DMS153 treated with DMSO at 0.1 percent for 48 hours (cell line): ENCODE measurements at regions not wholly inside any gene's neighbourhood (a gene's known extent, or its start where the extent isn't known, plus 50 kb on each side); places are given as distances from the start of the nearest gene placed in this dataset.
A peak's percentile ranks its signal among the peaks of the same experiment; 100 is the strongest.
"Not testable (repeated sequence)": the region's sequence is repeated elsewhere in the genome, so short reads cannot be mapped to it uniquely, and the experiment has no call there.

Source experiments
- DNase-seq: peaks from one replicate; lab custom pipeline; 2025; ENCODE audit not compliant: unreplicated experiment; lab: John Stamatoyannopoulos, UW

DNA sequence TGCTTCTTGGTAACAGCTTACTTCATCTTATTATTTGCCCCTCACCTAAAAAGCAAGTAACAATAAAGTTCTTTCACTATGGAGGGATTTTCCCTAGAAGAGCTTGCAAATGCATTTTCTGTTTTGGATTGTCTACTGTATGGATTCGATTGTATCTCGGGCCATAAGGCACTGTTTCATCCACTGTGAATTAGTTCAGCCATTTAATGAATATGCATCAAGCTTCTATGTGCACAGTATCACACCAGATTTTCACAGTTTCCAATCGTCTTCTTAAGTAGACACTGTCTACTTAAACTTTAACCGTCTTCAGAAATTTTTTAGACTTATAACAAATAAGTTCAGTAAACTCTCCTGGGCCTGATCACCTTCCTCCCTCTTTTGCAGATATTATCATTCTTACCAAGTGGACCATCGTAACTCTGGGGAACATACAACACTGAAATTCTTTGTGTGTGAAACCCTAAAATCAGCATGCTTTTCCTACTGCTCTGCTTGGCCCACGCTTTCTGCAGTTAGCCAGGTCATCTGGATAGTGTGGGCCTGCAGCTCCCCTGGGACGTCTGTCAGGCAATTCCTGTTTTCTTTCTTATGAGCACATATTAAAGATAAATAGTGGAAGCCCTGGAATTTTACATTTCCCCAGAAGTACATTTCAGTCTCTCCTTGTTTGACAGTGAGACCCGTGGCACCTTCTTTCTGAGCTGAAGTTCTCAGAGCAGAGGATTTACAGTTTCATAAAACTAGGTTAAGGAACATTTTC lies 136.5 kb upstream of the PDE10A start:
- DNase-seq = no peak

DNA sequence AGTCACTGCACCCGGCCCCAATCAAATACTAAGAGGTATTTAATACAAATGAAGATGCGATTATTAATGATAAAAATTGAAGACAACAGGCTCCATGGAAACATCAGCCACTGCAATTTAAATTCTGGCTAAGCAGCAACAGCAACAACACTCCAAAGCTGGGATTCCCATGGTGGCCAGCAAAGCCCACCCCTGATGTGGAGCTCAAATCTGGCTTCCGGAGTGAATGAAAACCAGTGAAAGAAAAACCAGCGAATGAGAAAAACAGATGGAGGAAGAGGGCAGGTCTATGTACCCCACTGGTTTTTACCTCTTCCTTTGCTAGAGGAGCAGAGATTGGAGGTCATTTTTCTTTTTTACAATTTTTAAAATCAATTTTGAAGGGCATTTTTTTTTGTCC lies 135.9 kb upstream of the PDE10A start:
- no peak for DNase-seq

DNA sequence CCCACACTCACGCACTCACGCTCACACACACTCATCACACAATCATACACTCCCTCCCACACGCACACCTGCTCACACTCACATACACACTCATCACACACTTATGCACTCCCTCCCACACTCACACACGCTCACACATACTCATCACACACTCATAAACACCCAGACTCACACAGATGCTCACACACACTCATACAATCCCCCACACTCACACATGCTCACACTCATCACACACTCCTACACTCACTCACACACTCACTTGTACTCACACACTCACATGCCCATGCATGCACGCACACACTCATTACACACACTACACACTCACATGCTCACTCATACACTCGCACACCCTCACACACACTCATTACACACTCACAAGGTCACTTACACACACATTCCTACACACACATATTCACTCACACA lies 131.1 kb upstream of the PDE10A start:
- DNase-seq = no peak

DNA sequence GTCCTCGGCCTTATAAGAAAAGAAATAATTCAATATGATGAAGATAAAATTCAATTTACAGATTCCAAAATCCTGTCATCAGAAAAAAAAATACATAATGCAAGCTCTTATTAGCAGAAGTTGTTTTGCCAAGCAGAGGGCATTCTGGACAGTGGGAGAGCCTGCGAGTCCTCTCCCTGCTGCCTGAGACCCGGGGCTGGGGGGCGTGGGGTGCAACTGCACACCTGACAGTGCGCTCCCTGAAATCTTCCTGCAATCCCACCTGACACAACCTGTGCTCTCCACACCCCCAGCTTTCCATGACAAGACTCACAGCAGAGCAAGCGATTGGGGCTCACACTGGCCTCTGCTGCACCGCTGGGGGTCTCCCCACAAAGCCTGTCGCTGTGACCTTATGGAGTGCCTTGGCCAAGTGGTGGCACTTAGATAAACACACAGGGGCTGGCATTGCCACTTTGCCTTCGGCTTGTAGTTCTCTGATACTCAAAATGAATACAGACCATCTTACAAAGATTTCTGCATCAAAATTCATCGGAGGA lies 130.3 kb upstream of the PDE10A start:
- no peak for DNase-seq

DNA sequence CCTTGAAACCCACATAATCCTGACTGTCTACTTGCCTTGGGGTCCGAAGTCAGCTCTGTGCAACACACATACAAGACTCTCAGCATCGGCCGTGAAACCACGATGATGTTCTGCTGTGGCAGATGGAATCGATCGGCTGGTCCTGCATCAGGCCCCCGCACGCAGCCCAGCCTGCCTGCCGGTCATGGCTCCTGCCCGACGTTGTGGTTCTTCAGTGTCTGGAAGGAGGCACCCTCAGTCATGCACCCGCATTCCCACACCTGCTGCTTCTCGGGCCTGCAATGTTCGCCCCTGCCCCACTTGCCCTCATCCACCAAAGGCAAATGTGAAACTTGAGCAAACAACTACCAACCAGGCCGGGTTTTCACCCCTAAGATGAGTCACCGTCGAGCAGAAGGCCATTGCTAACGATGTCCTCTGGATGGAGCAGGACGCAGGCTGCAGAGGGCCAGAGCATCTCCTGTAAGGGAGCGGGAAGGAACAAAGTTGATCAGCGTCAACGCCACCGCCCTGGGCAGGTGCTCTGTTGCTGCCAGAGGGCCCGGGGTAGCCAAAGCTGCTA lies 128.9 kb upstream of the PDE10A start:
- DNase-seq = no peak

DNA sequence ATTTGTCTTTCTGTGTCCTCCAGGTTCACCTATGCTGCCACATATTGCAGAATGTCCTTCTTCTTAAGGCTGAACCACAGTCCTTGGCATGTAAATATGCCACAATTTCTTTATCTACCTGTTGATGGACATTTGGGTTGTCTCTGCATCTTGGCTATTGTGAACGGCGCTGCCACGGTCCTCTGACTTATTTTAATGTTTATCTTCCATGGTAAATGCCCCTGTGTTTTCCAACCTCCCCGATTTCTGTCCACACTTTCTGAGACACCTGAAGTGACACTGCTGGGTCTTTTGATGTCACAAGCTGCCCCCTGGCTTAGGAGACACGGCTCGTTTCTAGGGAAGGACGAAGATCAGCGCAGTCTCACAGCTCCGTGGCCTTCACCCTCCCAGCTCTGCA lies 128.3 kb upstream of the PDE10A start:
- no peak for DNase-seq

DNA sequence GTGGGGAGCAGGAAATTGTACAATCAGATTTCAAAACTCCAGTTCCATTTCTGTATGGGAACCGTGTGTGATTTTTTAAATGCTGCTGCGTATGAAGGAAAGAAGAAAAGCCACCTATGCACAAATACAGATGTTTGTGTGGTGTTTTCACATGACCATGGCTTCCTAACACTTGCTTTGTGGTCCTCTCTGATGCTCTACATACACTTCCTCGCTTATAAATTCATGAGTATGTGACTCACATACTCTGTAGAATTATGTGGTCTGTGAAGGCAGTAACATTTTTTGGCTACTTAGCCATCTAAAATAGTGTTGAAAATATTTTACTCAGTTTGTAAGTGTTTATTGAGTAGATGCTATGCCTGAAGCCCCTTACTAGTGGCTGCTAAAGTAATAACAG lies 119.8 kb upstream of the PDE10A start:
- no peak for DNase-seq

DNA sequence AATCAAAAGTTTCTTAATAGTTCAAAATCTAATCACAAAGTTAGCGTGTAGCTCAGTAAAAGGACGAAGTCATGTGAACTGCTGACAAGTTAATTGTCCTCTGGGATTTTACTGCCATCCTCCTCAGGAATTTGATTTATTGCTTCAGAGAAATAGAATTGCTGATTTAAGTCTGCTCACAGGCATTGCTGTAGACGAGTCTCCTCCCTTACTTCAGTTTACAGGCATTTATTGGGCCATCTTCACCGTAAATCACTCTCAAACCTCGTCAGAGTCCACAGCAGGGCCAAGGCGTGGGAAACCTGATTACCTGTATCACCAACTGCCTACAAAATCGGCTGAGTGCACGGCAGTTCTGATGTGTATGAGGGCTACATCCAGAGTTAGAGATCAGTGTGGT lies 119.1 kb upstream of the PDE10A start:
- DNase-seq = no peak

DNA sequence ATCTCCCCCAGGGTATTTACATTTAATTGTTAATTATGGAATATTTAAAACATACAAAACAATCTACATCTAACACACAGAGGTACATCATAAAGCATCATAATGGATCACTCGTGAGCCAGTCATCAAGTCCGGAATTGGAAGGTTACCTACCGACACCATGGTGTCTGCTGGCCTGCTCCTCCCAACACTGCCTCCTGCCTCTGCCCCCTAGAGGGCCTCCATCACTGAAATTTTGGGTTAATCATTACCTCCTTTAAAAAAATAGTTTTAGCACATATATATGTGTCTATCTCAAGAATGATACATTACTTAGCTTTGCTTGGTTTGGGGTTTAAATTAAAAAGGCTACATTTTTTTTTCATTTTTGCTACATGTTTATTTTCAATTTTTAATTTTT lies 114.6 kb upstream of the PDE10A start:
- DNase-seq = no peak

DNA sequence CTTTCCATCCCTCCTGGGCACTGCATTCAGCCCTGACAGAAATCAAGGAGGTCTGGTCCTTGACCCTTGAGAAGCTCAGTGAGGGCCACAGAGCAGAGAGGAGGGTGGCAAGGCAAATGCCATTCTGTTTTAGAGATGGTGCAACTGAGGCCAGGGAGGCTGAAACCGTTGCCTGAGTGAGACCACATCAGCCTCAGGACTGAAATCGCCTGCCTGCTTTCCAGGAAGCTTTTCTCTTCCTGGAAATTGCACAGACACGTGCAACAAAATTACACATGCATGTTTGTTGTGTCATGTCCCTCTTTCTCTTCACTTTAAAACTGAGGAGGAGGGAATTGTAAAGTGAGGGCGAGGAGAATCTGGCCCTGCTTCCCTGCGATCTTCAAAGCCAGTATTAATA lies 113.7 kb upstream of the PDE10A start:
- no peak for DNase-seq

DNA sequence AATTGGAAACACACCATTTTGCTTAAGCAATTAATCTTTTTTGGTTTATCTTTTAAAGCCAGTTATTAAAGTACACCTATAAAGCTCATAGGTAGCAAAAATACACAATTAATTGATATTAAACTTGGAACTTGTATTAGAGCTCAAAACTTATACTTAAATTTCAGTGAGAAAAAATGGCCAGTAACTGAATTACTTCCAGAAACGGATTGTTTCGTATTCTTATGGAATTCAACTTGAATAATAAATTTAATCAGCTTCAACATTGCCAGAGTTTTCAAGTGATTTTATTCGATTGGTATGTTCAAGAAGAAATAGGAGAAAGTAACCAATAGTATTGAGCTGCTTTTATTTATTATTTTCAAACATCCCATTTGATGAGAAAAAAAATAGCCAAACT lies 112.7 kb upstream of the PDE10A start:
- no peak for DNase-seq

DNA sequence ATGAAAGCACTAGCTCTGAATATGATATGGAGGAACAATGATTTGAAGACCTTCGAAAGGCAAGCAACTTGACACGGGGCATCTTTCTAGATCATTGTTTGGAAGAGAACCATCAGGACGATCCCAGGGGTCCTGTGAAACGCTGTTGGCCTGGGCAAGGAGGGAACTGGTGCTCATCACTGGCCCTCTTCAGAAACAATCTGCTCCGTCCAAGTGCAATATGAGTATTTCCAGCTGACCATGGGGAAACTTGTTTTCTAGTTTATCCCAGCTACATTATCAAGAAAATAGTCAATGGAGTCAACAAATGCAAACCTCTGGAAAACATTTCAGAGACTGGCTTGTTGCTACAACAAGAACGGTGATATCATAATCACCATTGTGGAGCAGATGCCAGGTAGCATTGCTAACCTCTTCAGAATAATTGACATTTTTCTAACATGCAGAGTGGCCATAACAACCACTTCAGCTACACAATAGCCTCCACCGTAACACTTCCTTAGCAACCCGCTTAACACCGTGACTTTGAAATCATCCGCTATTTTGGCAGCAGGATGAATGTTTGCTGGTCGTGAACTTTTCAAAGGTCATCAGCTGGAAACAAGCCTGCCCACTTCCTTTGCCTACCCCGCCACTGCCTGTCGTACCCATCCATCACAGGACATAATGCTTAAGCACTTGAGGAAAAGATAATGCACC lies 112.0 kb upstream of the PDE10A start:
- DNase-seq = peak; percentile 92

DNA sequence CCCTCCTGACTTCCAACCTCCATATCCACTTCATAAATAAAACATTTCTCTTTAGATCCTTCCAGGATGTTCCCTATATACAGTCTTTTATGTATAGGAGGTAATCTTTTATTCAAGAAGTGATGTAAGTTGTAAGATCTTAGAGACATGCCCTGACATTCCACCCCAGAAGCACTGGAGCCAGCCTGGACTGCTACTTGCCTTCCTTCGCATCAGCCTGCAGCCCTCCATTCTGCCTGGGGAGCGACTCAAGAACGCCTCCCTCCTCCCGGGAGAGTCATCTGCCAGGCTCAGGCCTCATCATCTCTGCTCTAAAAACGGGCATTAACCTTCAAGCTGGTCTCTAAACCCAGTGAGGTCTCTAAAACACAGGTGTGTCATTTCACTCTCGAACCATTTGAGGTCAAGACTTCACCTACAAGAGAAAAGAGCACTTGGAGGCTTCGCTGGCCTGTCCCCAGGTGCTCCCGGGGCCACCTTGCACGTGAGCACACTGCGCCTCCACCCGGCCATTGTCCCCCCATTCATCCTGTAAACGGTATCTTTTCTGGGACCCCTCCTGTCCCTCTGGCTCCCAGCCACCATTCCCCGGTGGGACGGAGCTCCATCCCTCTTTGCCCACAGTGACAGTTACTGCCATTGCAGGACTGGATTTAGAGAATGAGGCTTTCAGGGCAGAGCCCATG lies 107.5 kb upstream of the PDE10A start:
- DNase-seq = no peak

DNA sequence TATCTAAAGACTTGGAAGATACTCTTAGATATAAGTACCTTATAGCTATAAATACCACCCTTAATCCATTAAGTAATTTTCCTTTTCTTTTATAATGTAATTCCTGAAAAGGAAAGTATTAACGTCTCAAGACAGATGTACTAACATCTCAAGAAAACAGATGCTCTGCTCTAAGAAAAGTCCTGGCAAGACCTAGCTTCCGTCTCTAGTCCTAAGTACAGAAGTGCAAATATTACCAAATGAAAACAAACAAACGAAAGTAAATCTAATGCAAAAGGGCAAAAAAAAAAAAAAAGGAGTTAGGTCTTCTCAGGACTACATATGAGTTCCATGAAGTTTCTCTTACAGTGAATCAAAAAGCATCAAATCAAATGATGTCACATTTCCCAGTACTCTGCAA lies 106.8 kb upstream of the PDE10A start:
- no peak for DNase-seq

DNA sequence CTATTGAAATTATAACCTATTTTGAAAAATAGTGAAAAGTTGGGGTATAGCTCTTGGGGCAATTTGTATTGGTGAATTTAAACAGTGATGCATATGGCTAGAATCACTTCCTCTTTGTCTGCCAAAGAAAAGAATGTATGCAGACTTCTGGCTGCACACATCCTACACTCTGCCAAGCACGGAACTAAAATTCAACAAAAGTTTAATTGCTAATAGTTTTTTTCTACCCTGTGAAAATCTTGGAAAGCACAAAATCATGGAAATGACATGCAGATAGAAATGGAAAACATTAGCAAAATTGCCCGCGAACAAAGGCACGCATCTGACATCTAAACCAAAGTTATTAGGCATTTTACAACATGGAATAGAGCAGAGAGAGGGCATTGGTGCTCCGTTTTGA lies 106.4 kb upstream of the PDE10A start:
- DNase-seq = no peak

DNA sequence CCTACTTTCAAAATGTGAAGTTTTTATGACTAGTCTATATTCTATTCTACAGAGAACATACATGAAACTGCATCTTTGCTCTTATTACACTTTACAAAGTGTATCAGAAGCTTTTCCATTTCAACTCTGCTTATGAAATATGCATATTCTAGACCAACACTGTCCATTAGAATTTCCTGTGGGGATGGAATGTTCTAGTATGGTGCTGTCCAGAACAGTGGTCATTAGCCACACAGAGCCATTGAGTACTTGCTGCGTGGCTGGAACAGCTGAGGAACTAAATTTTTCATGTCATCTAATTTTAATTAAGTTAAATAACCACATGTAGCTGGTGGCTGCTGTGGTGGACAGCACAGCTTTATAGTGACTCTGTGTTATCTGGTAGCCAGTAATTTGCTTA lies 105.9 kb upstream of the PDE10A start:
- DNase-seq = no peak

DNA sequence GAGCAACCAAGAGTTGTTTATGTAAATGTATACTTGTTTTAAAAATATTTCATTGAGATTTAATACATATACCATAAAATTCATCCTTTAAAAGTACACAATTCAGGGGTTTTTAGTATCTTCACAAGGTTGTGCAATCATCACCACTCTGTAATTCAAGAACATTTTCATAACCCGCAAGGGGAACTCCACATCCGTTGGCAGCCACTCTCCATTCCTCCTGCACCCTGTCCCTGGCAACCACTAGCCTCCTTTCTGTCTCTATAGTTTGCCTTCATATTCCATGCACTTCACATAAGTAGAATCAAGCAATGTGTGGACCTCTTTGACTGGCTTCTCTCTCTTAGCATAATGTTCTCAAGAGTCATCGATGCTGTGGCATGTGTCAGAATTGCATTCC lies 104.2 kb upstream of the PDE10A start:
- DNase-seq = no peak

DNA sequence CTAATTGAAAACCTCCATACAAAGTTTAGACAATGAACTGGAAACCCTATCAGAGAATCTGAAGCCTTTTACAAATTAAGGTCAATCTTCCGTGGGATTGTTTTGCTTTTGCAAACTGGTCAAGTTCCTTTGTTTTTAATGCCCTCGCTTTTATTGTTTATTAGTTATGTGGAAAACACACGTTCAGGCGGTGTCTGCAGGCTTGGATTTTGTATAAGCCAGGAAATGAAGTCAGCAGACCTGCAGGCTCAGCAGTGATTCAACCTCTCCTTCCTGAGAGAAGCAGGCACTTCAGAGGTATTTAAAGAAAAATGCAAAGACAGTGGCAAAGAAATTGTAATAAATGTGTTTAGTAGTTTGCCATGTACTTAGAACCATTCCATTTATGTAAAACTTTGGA lies 103.4 kb upstream of the PDE10A start:
- DNase-seq = no peak

DNA sequence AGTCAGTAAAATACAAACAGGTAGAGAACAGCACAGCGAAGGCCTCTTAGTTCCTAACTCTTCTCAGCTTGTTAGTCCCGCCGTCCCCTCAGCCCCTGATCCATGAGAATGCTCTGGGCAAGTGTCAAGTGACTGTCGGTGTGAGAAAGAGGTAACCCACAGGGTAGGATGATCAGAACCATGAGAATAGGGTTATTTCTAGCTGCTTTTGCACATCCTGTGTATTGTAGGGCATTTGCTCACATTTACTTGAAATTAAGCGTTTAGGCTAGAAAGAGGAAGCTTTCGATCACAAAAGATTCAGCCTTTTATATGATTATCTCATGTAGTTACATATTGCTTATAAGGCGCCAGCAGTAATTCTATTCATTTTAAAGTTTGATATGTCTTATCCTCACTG lies 103.0 kb upstream of the PDE10A start:
- DNase-seq = no peak

DNA sequence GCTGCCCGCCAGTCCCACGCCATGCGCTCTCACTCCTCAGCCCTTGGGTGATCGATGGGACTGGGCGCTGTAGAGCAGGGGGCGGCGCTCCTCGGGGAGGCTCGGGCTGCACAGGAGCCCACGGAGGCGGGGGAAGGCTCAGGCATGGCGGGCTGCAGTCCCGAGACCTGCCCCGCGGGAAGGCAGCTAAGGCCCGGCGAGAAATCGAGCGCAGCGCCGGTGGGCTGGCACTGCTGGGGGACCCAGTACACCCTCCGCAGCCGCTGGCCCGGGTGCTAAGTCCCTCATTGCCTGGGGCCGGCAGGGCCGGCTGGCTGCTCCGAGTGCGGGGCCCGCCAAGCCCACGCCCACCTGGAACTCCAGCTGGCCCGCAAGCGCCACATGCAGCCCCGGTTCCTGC lies 102.2 kb upstream of the PDE10A start:
- not testable (repeated sequence) for DNase-seq

DNA sequence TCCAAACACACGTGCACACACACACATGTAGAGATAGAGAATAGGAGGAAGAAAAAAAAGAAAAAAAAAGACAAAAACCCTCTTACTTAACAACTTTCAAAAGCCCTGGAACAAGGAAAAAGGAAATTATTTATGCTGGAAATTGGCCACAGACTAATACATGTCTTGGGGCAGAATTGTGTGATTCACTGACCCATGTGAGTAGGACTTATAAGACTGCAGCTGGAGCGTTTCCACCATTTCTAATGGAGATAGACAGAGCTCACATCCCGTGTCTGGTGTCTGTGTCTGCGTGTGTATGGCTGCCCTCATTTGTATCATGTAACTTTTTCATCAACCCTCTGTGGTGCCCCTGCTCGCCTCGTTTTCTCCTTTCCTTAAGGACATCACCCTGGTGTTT lies 99.8 kb upstream of the PDE10A start:
- no peak for DNase-seq

DNA sequence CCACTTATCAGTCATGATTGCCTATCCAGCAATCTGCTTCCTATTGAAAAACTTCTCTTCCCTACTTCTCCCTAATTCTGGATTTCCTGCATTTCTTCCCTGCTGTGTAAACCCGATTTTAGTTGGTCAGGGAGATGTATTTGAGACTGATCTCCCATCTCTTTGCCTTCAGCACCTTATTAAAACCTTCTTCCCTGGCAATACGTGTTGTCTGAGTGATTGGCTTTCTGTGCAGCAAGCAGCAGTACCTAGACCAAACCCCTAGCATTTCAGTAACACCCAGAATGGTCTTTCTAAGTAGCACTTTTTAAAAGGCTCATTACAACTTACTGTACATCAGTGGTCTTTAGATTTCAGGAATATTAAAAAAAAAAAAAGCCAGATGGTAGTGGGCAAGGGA lies 99.1 kb upstream of the PDE10A start:
- DNase-seq = no peak
